Neural progenitor cell (in vitro differentiated cells): ENCODE measurements at regions not wholly inside any gene's neighbourhood (a gene's known extent, or its start where the extent isn't known, plus 50 kb on each side); places are given as distances from the start of the nearest gene placed in this dataset.
A peak's percentile ranks its signal among the peaks of the same experiment; 100 is the strongest.

ENCODE experiments used
- DNase-seq: peaks from one replicate; pipeline ENCODE4 v3.0.0-alpha.2; 2016; ENCODE audit warnings: low spot score
- H2AFZ ChIP-seq: fragments of 200-600 bp; sonication (generic); replicated peaks from 2 replicates; pipeline ENCODE4 v1.6.1; 2016; ENCODE audit warnings: antibody characterized with exemption
- H3F3A ChIP-seq: fragments of 200-600 bp; sonication (generic); 2 replicates; pipeline ENCODE4 v1.6.1; 2016; ENCODE audit warnings: antibody characterized with exemption, low read depth
- H3K27ac ChIP-seq: fragments of 200-600 bp; sonication (generic); 2 replicates; pipeline ENCODE4 v1.5.1; 2016; ENCODE audit warnings: mild to moderate bottlenecking
- H3K27me3 ChIP-seq: fragments of 200-600 bp; sonication (generic); 2 replicates; pipeline ENCODE4 v1.6.1; 2016; ENCODE audit warnings: mild to moderate bottlenecking, moderate library complexity
- H3K36me3 ChIP-seq: fragments of 200-600 bp; sonication (generic); 2 replicates; pipeline ENCODE4 v1.5.1; 2016
- H3K4me1 ChIP-seq: fragments of 200-600 bp; sonication (generic); 2 replicates; pipeline ENCODE4 v1.6.1; 2016; ENCODE audit warnings: mixed run types
- H3K4me2 ChIP-seq: fragments of 200-600 bp; sonication (generic); 2 replicates; pipeline ENCODE4 v1.6.1; 2016
- H3K4me3 ChIP-seq: fragments of 200-600 bp; sonication (generic); 2 replicates; pipeline ENCODE4 v1.5.1; 2016
- H3K79me2 ChIP-seq: fragments of 200-600 bp; sonication (generic); 2 replicates; pipeline ENCODE4 v1.6.1; 2016; ENCODE audit warnings: low read depth
- H3K9ac ChIP-seq: fragments of 200-600 bp; sonication (generic); 2 replicates; pipeline ENCODE4 v1.6.1; 2016
- H3K9me3 ChIP-seq: fragments of 200-600 bp; sonication (generic); 2 replicates; pipeline ENCODE4 v1.5.1; 2016; ENCODE audit warnings: low read depth
- H4K20me1 ChIP-seq: fragments of 200-600 bp; sonication (generic); 2 replicates; pipeline ENCODE4 v1.6.1; 2016; ENCODE audit warnings: low read depth
- H3K27ac Mint-ChIP-seq: 3 replicates; pipeline ENCODE4 v1.8.0; 2021; ENCODE audit warnings: mixed read lengths
- H3K27me3 Mint-ChIP-seq: 2 replicates; pipeline ENCODE4 v1.8.0; 2022; ENCODE audit warnings: low read depth, mild to moderate bottlenecking, inconsistent platforms, moderate library complexity, mixed read lengths; ENCODE audit not compliant: insufficient read depth
- H3K36me3 Mint-ChIP-seq: 3 replicates; pipeline ENCODE4 v1.8.0; 2021; ENCODE audit warnings: mixed read lengths
- H3K4me1 Mint-ChIP-seq: 3 replicates; pipeline ENCODE4 v1.8.0; 2021; ENCODE audit warnings: mixed read lengths
- H3K4me3 Mint-ChIP-seq: 3 replicates; pipeline ENCODE4 v1.8.0; 2021; ENCODE audit warnings: mild to moderate bottlenecking, moderate library complexity, mixed read lengths
- H3K9me3 Mint-ChIP-seq: 3 replicates; pipeline ENCODE4 v1.8.0; 2020; ENCODE audit warnings: mixed read lengths
- EZH2 ChIP-seq: fragments of 200-600 bp; sonication (generic); IDR thresholded peaks from 2 replicates; pipeline ENCODE4 v1.6.1; 2017; ENCODE audit warnings: antibody characterized with exemption, mild to moderate bottlenecking, moderate library complexity
- EZH2phosphoT487 ChIP-seq: fragments of 200-600 bp; sonication (generic); IDR thresholded peaks from 2 replicates; pipeline ENCODE4 v1.6.1; 2017; ENCODE audit warnings: antibody characterized with exemption
- TF ChIP-seq, protein P1 (sequence below): fragments of 200-600 bp; sonication (generic); IDR thresholded peaks from 2 replicates; pipeline ENCODE4 v1.5.1; 2017; ENCODE audit warnings: antibody characterized with exemption, mild to moderate bottlenecking

DNA sequence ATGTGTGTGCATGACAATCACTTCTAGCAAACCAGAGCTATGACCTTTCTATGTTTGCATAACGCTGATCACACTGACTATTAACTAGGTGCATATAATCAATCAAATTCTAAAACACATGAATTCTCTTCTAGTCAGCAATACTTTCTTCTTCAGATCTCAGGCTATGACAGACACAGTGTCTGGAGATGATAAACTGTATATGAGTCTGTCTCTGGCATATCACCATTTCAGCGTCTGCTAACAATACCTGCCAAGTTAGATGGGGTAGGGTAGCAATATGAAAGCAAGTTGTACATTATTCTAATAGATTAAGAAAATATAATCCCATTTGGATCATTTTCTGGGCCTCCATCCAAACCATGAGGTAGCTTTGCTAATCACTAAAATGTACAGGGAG is 354.2 kb upstream of the EPHA4 start:
- H3K27me3 Mint-ChIP-seq, result peaks cover 2% of the 10 kb centered on the region

DNA sequence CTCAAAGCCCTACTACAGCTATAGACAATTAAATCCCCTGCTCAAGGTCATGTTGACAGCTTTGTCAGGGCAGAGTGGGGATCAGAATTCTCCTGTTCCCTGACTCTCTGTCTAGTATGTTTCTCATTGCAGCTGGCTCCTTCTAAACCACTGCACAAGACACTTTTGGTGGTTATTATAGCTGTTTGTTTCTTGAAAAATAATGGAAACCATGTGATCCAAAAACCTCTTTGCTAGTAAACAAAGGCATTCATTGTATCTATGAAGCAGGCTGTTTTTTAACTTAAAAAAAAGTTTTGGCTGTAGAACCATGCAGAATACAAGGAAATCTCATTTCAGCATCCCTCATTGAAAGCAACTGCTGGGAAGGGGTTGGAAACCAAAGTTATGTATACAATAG is 352.5 kb upstream of the EPHA4 start:
- Histone ChIP-seq H3K79me2 (no peaks in the 10 kb centered on the region), H3K4me1 (no peaks in the 10 kb centered on the region), H3K9me3 (no peaks in the 10 kb centered on the region), H3K4me2 (no peak overlapping the region), H3K36me3 (no peaks in the 10 kb centered on the region), H3K27ac (no peak overlapping the region), H3K27me3 (no peaks in the 10 kb centered on the region), H3K9ac (no peak overlapping the region), H3F3A (no peaks in the 10 kb centered on the region), H4K20me1 (no peaks in the 10 kb centered on the region), H3K4me3 (no peak overlapping the region), H2AFZ (no peak overlapping the region)
- no peak for TF ChIP-seq EZH2phosphoT487
- TF ChIP-seq, protein P1, sequence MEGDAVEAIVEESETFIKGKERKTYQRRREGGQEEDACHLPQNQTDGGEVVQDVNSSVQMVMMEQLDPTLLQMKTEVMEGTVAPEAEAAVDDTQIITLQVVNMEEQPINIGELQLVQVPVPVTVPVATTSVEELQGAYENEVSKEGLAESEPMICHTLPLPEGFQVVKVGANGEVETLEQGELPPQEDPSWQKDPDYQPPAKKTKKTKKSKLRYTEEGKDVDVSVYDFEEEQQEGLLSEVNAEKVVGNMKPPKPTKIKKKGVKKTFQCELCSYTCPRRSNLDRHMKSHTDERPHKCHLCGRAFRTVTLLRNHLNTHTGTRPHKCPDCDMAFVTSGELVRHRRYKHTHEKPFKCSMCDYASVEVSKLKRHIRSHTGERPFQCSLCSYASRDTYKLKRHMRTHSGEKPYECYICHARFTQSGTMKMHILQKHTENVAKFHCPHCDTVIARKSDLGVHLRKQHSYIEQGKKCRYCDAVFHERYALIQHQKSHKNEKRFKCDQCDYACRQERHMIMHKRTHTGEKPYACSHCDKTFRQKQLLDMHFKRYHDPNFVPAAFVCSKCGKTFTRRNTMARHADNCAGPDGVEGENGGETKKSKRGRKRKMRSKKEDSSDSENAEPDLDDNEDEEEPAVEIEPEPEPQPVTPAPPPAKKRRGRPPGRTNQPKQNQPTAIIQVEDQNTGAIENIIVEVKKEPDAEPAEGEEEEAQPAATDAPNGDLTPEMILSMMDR, result no peak
- no peak for TF ChIP-seq EZH2
- no peak for DNase-seq
- Mint-ChIP-seq H3K4me1 (peaks cover 4% of the 10 kb centered on the region), H3K9me3 (no peaks in the 10 kb centered on the region), H3K27me3 (peaks cover 2% of the 10 kb centered on the region), H3K36me3 (no peaks in the 10 kb centered on the region), H3K27ac (no peak overlapping the region), H3K4me3 (no peak overlapping the region)

More for the DNA sequence above, 354.2 kb upstream of the EPHA4 start:
- H3K27me3 ChIP-seq, result no peaks in the 10 kb centered on the region
- H3K4me3 ChIP-seq, result no peak overlapping the region
- no peak overlapping the region for H3K9ac ChIP-seq
- Mint-ChIP-seq H3K4me3 (no peak overlapping the region), H3K4me1 (peaks cover 4% of the 10 kb centered on the region), H3K9me3 (no peaks in the 10 kb centered on the region), H3K36me3 (no peaks in the 10 kb centered on the region), H3K27ac (no peak overlapping the region)
- no peaks in the 10 kb centered on the region for H3K36me3 ChIP-seq
- H3K4me1 ChIP-seq, result no peaks in the 10 kb centered on the region
- no peaks in the 10 kb centered on the region for H3K9me3 ChIP-seq
- H3K4me2 ChIP-seq, result no peak overlapping the region
- no peak overlapping the region for H3K27ac ChIP-seq
- H2AFZ ChIP-seq, result no peak overlapping the region
- no peak for DNase-seq
- H4K20me1 ChIP-seq, result no peaks in the 10 kb centered on the region
- TF ChIP-seq EZH2phosphoT487, result no peak
- TF ChIP-seq, protein P1, result no peak
- no peak for TF ChIP-seq EZH2
- H3F3A ChIP-seq, result no peaks in the 10 kb centered on the region
- no peaks in the 10 kb centered on the region for H3K79me2 ChIP-seq

DNA sequence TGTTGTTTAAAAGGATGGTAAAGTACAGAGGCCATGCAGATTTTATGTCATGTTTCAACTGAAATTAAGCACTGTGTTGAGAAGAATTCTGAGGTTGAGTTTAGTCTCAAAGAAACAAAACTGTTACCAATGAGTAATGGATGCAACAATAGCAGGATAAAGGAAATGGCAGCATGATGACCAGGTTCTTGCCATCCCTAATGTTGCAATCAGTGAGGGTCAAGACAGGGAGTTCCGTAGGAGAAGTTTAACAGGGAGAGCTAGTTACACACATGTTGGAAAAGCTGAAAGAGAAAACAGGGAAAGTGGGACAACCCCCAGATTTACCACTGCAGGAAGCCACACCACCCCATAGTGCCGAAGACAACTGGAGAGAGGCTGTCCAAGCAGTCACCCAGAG is 343.8 kb upstream of the EPHA4 start:
- no peaks in the 10 kb centered on the region for H3K36me3 ChIP-seq
- no peak overlapping the region for H3K27ac Mint-ChIP-seq
- H3K27me3 ChIP-seq, result no peaks in the 10 kb centered on the region
- H3K4me3 ChIP-seq, result no peak overlapping the region
- H3K27ac ChIP-seq, result no peak overlapping the region
- H3K9me3 Mint-ChIP-seq, result no peaks in the 10 kb centered on the region
- peak overlapping the region; percentile 32 for H2AFZ ChIP-seq
- H3K4me1 Mint-ChIP-seq, result peaks cover 30% of the 10 kb centered on the region
- no peaks in the 10 kb centered on the region for H3K9me3 ChIP-seq
- no peaks in the 10 kb centered on the region for H3K79me2 ChIP-seq
- no peaks in the 10 kb centered on the region for H3K27me3 Mint-ChIP-seq
- H3K4me3 Mint-ChIP-seq, result no peak overlapping the region
- no peak overlapping the region for H3K4me2 ChIP-seq
- no peaks in the 10 kb centered on the region for H3K36me3 Mint-ChIP-seq
- DNase-seq, result no peak
- no peak overlapping the region for H3K9ac ChIP-seq
- no peak for TF ChIP-seq EZH2phosphoT487
- TF ChIP-seq EZH2, result no peak
- TF ChIP-seq, protein P1, result no peak
- H4K20me1 ChIP-seq, result no peaks in the 10 kb centered on the region
- H3K4me1 ChIP-seq, result peaks cover 55% of the 10 kb centered on the region
- peaks cover 33% of the 10 kb centered on the region for H3F3A ChIP-seq
